Effector CD4-positive, alpha-beta T cell (primary cell): ENCODE measurements at regions not wholly inside any gene's neighbourhood (a gene's known extent, or its start where the extent isn't known, plus 50 kb on each side); places are given as distances from the start of the nearest gene placed in this dataset.

Source experiments
- DNase-seq: peaks from one replicate; pipeline ENCODE4 v3.0.0-alpha.2; 2020

DNA sequence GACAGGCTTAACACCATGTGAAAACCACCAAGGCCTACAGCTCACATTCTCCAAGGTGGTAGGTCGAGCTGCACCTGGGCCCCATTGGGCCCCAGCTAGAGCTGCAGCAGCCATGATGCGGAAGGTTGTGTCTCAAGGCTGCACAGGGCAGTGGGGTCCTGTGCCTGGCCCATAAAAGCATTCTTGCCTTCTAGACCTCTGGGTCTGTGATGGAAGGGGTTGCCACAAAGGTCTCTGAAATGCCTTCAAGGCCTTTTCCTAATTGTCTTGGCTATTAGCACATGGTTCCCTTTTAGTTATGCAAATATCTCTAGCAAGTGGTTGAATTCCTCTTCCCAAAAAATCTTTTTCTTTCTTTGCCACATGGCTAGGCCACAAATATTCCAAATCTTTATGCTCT, 52.5 kb upstream of the C11orf58 start:
- DNase-seq = no peak

DNA sequence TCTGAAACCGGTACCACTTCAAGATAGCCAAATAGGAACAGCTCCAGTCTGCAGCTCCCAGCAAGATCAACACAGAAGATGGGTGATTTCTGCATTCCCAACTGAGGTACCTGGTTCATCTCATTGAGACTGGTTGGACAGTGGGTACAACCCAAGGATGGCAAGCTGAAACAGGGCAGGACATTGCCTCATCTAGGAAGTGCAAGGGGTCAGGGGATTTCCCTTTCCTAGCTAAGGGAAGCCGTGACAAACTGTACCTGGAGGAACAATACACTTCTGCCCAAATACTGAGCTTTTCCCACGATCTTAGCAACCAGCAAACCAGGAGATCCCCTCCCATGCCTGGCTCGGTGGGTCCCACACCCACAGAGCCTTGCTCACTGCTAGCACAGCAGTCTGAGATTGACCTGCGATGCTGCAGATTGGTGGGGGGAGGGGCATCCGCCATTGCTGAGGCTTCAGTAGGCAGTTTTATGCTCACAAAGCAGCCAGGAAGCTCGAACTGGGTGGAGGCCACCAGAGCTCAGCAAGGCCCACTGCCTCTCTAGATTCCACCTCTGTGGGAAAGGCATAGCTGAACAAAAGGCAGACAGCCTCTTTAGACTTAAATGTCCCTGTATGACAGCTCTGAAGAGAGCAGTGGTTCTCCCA, 59.9 kb upstream of the C11orf58 start:
- DNase-seq = no peak

DNA sequence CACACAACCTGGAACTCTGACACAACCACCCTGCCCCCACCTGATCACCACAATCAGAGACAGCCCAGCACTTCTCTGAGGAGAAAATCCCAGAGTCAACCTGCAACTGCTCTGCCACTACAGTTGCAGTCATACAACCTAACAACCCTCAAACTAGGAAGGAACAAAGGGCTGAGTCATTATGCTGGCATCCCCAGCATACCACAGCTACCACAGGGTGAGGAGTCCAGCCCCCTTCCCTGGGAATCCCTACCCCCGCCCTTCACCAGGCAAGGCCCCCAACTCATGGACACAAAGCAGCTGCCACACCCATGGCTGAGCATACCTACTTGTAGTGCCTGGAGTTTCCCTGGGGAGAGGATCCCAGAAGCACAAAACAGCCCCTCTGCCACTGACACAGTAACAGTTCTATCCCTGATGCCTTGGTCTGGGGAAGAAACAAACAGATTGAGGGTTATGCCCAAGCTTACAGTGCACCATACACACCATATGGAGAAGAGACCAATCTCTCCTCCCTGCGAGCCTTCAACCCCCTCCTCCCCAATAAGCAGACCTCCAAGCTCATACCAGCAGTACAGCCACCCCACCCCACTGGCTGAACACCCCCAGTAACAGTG, 68.5 kb upstream of the C11orf58 start:
- DNase-seq = no peak

DNA sequence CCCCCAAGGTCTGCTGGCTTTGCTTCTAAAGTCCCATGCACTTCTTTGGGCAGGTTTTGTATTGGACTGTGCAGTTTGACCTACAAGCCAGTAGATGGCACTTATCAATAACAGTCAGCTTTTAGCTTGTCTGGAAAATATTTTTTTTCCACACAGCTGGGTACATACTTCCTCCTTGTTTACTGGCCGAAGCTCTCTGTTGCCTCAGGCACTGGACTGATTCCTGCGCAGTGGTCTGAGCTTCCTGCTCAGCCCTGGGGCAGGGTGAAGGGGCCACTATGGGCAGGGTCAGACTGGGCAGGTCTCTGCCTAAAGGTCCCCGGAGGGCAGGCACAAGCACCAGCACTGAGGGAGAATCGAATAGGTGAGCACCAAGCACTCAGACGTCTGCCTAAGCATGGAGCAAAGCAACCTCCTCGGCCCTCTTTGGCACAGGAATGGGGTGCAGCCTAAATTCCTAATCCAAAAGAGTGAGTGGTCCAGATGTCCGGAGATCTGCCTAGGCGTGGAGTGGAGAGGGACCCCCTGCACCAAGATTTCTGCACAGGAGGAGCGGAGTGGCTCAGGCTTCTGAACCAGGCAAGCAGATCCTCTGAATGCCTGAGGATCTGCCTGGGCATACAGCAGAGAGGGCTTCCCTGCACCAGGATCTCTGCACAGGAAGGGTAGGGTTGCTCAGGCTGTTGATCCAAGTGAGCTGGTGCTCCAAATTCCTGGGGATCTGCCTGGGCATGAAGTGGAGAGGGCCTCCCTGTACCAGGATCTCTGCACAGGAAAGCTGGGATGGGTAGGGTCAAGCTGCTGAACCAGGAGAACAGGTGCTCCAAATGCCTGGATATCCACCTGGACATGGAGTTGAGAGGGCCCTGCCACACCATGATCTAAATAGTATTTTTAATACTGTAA, 105.9 kb upstream of the C11orf58 start:
- no peak for DNase-seq

DNA sequence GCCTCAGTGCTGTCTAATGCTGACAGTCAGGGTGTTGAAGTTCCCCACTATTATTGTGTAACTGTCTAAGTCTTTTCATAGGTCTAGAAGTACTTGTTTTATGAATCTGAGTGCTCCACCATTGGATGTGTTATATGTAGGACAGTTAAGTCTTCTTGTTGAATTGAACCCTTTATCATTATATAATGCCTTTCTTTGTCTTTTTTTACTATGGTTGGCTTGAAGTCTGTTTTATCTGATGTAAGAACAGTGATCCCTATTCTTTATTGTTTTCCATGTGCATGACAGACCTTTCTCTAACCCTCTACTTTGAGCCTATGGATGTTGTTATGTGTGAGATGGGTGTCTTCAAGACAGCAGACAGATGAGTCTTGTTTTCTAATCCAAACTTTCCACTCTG, 107.8 kb upstream of the C11orf58 start:
- DNase-seq = no peak

DNA sequence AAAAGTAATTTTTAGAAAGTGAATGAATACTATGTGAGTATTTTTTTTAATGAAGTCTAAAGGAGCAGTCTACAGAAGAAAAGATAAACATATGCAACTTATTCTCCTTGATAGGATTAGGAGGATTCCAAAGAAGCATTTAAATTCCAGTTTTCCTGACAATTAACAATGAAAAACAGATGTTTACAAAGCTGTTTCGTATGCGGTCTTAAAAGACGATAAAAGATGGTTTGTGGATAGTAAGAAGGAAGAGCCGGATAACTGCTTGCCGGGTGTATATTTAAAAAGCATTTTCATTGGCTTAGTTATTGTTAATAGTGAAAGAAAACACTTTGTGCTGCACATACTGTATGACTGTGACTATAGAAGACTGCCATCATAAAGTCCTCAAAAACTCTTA, 120.0 kb upstream of the C11orf58 start:
- no peak for DNase-seq

DNA sequence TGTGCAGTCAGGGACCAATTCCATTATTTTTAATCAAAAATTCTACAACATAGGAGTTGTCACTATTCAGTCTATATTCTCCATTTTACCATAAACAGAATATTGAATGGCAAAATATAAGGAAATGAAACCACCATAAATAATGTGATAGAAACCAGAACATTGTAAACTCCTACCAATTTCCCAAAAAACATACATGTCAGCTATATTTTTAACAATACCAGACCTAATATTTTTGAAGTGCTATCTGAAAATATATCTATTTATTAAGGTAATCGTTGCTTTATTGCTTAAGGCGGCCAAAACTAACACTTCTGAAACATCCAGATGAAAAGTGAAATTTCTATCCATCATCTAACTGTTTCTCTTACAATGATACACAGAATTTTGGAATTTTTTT, 123.0 kb upstream of the C11orf58 start:
- no peak for DNase-seq

DNA sequence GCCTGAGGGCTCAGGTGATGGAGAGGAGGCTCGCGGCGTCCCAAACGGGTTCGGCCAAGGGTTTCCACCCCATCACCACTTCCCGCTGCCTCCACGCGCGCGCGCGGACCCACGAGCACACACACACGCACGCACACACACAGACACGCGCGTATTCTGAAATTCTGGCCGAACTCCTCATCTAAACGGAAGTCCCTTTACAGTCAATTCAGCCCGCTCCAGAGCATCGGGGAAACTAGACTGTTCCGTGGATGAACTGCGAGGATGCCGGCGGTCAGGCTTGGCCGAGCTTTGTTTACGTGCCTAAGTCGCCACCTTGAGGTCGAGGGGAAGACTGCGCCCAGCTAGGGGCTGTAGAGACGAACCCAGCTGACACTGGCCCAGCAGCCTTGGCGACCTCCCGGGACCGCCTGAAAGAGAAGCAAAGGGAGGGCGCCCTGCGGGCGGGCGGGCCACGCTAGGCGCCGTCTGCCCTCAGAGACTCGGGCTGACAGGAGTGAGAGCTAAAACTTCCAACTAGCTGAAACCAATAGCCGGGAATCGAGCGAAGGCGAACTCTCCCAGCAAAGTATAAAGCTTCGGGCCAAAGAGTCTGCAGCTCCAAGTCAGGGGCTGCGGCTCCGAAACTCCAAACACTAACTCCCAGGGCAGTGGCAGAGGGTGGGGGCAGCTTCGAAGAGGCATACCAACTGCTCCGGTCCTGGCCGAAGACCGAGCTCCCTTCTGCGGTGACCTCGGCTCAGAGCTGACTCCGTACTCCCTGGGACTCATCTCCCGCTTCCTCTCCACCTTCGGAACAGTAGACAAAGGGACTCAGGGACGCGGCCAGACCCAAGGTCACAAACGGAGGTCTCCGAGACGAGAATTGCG, 124.7 kb upstream of the C11orf58 start:
- no peak for DNase-seq

DNA sequence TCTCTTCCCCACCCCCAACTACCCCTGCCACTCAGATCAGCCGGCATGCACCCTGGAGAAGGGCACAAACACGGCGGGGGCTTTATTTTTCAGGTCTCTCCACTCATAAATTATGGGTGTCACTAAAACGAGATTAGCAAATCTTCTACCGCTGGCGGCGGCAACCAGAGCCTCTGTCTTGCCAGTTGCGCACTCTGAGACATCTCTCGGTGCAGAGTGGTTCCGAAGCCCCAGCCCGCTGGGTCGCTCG, 125.3 kb upstream of the C11orf58 start:
- DNase-seq = no peak

DNA sequence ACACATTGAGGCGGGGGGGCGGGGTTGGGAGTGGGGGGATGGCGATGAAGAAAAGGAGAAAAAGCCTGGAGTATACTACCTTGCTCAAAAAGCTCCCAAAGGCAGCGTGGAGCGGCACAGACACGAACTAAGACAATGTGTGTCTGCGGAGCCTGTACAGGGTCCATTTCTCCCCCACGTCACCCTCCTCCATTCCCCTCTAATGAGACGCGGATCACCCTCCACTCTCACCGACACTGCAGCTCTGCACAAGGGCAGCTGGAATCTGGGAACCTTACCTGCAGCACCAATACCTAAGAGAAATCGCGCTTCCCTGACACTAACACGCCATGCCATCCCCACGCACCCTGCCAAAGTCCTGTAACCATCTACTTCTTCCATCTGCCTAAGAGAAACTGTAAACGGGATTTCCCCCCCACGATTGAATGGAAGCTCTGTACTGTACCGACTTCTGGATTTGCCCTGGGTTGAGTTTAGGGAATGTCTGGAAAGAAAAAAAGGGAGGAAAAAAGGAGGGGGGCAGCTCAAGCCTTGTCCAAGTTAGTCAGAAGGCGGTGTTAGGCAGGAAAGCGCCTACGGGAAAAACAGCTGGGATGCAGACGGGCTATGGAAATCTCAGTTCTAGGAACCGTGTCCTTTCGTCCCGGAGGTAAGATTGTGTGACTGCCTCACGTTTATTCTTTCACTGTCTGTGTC, 125.7 kb upstream of the C11orf58 start:
- DNase-seq = no peak

DNA sequence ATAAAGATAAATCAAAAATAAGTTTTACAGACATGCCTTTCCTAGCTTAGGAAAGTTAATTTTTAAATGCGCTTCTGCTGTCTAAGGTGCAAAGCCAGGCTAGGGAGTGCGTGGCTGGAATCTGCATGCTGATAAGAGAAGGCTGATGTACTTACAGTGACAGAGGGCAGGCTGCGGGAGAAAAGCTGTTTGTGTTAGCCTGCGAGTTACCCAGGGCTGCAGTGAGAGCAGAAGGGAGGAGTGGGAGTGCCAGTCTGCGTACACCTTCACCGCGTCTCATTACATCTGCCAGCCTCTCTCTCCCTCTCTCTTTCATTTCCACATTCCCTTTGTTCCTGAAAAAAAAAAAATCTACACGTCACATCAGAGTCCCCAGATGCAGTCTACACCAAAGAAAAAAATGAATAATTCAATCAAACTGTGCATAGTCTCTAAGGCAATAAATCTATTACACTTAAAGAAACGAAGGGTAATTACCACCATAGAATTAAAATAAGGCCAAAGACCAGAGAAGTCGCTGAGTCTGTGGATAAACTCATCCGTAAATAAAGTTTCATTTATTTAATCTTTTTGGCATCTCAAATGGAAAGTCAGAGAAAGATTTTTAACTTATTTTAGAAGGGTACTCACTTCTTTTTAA, 126.4 kb upstream of the C11orf58 start:
- DNase-seq = no peak

DNA sequence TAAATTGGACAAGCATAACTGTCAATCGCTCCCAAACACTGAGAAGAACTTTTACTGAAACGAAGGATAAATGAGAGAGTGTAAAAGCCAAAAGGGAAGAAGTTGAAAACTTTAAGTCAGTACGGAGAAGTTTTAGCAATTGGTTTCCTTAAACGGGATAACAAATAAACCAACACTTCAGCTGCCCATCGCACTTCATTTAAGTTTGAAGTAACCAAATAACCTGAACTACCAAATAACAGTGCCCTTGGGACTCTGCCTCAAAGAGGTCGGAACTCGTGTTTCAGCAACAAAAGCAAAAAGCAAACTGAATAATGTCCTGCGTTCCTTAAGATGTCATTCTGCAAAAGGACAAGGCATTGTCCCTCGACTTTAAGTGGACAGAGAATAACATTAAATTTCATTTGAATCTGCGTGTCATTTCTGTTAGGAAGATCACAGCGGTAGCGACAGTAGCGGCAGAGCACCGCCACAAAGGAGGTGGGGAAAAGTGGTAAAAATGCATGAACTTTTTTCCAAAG, 127.0 kb upstream of the C11orf58 start:
- no peak for DNase-seq

DNA sequence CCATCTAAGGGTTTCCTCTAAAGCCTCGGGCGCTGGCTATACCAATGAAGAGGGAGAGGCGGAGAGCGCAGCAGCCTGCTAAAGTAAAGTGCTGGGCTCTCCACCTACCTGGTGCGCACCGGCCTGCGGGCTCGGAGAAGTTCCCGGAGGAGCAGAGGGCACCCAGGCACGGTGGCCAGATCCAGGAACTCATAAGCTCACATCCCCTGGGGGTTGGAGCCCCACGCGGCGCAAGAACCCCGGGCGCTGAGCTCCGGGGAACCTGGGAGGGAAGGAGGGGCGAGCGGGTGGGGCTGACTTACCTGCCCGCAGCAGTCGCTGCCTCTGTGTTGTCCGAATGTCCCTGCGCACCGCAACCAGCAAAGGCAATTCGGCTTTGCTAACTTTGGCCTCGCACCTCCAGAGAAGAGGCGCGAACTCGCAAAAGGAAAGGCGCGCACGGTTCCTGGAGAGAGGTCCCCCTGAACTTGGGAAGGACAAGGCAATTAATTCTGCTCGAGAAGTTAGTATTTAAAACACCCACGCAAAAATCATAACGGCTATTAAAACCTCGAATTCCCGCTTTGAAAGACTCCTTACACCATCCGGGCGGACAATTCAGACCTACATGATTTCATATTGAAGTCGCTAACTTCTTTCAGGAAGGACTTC, 127.6 kb upstream of the C11orf58 start:
- DNase-seq = no peak

DNA sequence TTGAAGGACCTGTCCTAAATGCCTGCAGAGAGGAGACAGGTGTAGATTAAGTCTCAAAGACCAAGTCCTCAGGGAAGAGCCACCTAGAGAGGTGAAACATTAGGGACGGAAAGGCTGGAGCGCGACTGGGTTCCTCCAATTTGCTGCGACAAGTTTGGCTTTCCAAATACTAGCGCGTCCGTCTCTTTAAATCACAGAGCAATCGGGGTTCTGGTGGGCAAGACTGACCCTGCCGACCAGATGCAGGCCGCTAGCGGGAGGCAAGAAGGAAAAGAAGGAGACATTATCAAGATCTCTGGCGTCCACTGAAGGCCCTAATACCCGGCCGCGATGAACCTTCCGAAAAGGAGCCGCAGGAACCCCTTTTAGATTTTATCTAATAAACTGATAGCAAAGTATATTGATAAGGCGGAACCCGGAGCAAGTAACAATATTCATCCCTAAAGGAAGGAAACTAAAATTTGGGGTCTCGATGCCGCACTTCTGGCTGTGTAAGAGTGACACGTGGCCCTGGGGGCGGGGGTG, 128.2 kb upstream of the C11orf58 start:
- DNase-seq = no peak

DNA sequence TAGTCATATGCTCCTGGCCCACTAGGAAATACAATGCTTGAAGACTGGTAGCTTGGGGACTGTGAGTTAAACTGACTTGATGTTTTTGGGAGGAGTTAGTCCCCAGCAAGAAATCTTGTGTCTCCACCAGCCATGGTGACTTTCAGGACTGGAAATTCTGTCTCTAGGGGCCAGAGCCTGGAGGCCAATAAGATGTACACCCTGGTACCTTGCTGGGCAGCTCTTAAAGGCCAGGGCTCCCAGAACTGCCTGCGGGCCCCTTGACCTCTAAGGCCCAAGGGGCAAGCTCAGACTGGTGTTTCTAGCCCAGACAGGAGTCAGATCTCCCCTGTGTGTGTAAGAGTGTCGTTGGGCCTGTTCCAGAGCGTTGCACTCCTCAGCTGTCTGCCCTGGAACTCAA, 128.7 kb upstream of the C11orf58 start:
- DNase-seq = no peak

DNA sequence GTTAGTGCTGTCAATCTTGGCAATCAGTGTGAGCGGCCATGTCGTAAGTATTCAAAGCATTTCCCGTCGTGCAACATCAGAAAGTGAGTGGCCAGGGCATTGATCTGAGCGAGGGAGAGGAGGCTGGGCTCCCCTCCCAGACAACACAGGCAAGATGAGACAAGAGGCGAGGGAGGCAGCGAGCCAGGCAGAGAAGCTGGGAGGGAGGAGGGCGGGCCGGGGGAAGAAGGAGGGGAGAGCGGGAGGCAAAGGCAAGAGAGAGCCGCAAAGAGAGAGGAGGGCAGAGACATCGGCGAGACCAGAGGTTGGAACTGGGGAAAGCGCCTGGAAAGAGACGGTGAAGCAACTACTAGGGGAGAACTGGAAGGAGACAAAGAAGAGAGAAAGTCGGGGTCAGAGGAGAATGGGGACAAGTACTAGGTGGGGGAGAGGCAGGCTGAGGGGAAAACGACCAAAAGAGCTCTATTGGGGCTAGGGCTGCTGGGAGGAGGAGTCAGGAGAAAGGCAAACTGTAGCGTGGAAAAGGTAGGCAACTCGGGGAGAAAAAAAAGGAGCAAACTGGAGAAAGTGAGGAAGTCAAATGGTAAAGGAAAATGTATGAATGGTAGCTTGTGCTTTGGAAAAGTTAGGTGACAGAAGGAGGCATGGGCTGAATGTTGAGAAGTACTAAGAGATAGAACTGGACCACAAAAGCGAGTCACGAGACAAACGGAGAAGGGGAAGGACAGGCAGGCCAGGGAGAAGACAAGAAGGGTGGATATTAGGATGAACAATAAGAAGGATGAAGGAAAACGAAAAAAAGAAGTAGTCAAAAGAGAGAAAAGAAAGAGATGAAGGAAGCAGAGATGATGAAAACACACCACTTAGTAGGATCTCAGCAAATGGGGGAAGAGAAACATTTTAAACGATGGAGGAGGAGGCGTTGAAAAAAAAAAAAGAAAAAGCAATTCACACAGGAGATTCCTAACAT, 130.5 kb upstream of the C11orf58 start:
- DNase-seq = no peak

DNA sequence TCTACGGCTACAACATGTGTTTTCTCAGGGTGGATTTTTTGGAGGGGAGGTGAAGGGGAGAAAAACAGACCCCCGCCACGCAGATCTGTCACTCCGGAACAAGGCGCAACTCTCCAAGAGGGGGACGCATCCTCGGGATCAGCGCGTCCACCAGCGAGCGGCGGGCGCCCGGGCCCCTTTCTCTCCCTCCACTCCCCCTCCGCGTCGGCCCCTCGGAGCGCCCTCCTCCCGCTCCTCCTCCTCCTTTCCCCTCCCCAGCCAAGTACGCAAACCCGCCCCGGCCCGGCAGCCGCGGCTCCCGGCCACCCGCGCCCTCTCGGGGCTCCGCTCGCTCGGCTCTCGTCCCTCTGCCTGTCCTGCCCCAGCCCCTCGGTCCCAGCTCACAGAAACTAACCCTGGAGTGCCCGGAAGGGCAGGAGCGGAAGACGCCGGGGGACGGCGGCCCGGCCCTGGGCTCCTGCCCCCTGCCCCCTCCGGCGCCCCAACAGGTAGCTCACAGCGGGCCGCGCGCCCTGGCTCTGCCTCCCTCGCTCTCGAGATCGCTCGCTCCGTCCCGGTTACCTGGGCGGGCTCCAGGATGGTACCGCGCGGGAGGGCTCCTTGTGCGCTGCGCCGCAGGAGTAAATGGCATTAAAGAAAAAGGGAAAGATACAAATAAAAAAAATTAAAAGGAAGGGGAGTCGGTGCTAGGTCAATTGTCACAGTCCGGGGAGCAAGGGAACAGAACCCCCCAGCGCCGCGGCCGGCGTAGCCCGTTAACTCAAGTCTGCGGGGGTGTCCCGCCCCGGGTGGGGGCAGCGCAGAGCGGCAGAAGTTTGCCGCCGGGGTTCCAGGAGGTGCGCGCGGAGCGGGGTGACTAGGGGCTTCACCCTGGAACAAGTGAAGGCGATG, 131.4 kb upstream of the C11orf58 start:
- no peak for DNase-seq

DNA sequence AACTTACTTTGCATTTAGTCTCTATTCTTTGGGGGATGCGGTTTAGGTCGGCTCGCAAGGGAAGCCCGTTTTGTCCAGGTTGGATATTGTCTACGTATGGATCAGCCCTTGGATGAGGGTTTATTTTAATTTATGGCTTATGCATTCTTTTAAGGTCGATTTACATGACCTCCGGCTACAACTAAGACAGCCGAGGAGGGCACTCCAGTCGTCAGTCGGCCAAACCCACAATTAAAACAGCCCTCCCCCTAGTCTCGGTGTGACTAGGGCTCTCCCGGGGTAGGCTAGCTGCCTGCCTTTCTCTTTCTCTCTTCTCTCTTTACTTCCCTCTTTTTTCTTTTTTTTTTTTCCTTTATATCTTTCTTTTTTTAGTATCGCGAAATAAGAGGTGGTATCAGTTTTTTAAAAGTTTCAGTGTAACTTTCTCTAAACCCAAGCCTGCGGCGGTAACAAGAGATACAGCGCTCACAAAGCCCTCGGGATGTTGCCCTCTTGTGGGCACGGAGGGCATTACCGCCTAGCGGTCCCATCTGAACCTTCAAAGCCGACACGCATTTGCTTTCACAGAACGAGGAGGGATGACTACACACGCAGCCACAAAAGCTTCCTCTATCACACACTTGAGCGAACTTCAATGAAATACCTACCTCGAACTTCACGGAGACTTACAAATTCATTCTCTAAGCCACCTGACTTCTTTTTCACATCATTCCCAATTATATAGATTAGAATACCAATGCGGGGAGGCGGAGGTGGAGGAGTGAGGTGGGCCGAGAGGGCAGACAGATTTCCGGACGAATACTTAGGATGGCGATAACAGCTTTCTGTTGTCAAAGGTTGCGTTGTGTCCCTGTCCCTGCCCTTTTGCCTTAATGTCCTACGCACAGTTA, 132.3 kb upstream of the C11orf58 start:
- DNase-seq = peak; percentile 63
